GM19043 (cell line): ENCODE measurements at regions not wholly inside any gene's neighbourhood (a gene's known extent, or its start where the extent isn't known, plus 50 kb on each side); places are given as distances from the start of the nearest gene placed in this dataset.

Experiments
- ATAC-seq: cut with Tn5 transposase; IDR thresholded peaks from one replicate; pipeline ENCODE4 v1.9.1; 2021; ENCODE audit warnings: low read depth; ENCODE audit not compliant: unreplicated experiment

GRCh38 chr21:34022627-34023335 is 50.6 kb upstream of the MRPS6 start:
- ATAC-seq = no peak

GRCh38 chr21:34021726-34022125 is 51.7 kb upstream of the MRPS6 start:
- no peak for ATAC-seq

- ATAC-seq = no peak
Measured at GRCh38 chr21:34020983-34021553, 52.3 kb upstream of the MRPS6 start.

GRCh38 chr21:34020005-34020847 is 53.2 kb upstream of the MRPS6 start:
- peak; percentile 35 for ATAC-seq

DNA sequence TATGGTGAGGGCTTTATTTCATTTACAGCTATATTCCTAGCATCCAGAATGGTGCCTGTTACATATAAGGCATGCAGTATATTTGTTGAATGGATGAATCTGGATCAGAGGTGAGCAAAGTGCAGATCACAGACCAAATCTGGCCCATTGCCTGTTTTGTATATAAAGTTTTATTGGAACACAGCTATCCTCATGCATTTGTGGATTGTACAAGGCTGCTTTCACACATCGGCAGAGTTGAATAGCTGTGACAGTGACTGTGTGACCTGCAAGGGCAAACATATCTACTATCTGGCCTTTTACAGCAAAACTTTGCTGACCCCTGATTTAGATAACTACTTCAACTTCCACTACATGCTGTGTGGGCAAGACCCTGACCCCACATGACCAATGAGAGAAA is 54.0 kb upstream of the MRPS6 start:
- ATAC-seq = no peak

DNA sequence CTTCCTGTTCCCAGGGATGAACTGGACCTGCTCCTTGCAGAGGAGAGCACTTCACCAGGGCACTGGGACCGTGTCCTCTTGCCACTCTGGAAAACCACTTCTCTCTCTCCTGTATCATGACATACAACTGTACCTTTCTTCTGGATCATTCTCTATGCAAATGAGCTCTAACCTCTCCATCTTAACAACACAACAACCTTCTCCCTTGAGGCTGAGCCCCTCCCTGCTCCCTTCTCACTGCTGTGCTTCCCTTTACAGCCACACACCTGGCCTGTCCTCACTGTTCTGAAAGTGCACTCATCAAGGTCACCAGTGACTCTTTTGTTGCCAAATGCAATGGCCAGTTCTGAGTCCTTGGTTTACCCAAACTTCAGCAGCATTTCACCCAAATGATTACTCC is 54.5 kb upstream of the MRPS6 start:
- no peak for ATAC-seq

DNA sequence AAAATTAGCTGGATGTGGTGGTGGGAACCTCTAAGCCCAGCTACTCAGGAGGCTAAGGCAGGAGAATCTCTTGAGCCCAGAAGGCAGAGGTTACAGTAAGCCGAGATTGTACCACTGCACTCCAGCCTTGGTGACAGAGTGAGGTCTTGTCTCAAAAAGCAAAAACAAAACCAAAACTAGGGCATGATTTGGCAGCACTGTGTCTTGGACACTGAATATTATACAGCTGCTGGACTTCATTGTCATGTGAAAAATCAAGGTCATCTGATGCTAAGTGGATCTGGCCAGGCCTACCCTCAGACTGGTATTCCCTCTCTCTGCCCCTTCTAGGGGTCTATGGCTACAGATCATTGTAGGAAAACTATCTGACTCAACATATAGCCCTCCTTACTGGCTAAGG is 55.2 kb upstream of the MRPS6 start:
- no peak for ATAC-seq

DNA sequence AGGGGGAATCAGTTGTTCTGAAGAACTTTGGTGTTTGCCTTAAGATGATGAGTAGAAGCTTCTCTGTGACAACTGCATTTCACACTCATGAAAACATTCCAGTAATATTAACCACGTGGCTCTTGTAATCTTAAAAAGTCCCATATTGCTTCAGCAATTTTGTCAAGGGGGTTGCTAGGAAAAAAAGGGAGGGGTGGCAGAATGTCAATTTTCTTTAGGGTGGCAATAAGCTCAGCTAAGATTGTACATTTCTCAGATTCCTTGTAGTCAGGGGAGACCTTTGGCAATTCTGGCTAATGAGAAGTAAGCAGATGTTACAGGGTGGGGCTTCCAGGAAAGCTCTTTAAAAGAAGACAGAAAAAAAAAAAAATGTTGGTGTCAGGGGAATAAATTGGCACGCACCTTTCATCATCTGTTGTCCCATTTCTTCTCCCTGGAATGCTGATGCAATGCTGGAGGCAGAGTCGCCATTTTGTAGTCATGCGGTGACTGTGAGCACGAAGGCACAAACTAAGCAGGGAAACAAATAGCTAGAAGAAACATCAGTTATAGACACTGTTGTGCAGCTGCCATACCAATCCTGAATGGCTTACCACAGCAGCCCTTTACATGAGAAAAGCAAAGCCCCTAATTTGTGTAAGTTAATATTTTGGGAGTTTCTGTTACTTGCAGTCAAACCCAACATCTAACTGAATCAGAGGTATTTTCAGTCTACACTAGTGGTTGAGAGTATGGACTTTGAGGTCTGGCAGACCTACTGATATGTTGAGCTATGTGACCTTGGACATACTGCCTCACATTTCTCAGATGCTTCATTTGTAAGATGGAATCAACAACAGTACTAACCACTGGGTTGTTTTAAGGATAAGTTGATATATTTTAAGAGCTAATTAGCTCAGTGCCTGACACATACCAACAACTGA is 56.1 kb upstream of the MRPS6 start:
- ATAC-seq = peak; percentile 36

DNA sequence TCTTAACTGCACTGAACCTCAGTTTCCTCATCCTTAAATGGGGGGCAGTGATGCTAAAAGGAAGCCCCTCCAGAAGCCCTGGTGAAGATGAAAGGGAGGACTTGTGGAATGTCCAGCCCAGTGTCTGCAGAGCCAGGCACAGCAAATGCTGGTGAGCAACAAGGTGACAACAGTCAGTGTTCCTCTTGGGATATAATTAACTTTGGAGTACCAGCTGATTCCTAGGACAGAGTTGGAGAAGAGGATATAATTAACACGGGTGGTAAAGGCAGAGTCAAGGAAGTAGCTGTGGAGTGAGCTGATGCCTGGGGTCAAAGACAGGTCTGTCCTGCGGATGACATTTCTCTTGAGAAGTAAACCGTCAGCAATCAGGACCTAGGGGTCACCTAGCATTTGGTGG is 60.7 kb upstream of the MRPS6 start:
- no peak for ATAC-seq

- ATAC-seq = no peak
Measured at GRCh38 chr21:34011660-34012059, 61.7 kb upstream of the MRPS6 start.

DNA sequence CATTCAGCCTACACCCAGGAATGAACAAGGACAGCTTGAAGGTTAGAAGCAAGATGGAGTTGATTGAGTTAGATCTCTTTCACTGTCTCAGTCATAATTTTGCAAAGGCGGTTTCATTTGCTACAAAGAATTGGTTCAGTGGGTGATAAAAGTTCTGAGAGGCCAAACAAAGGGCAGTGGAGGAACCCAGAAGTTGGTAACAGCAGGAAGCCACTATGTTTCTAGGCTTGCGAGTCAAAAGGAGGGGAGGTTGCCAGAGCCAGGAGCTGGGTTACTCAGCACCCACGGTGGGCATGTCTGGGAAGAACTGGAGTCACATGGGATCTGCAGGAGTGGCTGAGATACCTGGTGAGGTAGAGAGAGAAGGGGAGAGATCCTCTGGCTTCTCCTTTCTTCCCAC is 64.2 kb upstream of the MRPS6 start:
- no peak for ATAC-seq

GRCh38 chr21:34008618-34009017 is 64.8 kb upstream of the MRPS6 start:
- ATAC-seq = no peak

- ATAC-seq = no peak
Measured at GRCh38 chr21:34006611-34007168, 66.7 kb upstream of the MRPS6 start.

GRCh38 chr21:34004974-34005373 is 68.4 kb upstream of the MRPS6 start:
- no peak for ATAC-seq

GRCh38 chr21:34004013-34004938 is 69.1 kb upstream of the MRPS6 start:
- ATAC-seq = no peak

GRCh38 chr21:34003428-34003827 is 70.0 kb upstream of the MRPS6 start:
- no peak for ATAC-seq

DNA sequence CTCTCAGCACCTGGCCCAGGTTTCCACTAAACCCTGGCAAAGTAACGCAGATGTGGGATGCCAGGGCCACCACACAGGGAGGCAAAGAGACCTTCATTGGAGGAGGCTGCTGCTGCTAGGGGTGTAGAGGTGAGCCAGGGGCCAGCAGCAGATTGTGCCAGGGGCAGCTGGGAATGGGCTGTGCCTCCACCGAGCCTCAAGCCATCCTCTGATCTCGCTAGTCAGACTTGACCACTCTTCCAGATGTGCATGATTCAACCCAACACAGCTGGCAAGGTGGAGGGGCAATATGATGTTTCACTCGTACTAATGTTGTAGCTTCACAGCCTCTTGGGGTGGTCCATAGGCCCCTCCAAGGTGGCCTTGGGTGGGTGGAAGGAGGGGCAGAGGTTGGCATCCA is 73.0 kb upstream of the MRPS6 start:
- no peak for ATAC-seq

DNA sequence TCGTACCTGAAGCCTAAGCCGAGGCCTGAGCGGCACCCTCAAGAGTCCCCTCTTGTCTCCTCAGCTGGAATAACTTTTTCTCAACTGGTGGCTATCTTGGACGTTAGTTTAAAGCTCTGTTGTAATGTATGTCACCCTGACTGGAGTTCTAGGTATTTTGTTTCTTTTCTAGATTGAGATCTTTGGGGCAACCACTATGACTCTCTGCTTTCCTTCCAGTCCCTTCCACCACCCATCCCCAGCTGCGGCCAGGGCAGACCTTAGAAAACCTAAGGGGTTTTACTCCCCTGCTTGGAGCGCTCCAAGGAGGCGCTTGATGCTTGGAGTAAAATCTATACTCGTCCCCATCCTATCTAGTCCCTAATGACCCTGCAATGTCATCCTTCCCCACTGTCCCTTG is 74.6 kb upstream of the MRPS6 start:
- ATAC-seq = no peak

DNA sequence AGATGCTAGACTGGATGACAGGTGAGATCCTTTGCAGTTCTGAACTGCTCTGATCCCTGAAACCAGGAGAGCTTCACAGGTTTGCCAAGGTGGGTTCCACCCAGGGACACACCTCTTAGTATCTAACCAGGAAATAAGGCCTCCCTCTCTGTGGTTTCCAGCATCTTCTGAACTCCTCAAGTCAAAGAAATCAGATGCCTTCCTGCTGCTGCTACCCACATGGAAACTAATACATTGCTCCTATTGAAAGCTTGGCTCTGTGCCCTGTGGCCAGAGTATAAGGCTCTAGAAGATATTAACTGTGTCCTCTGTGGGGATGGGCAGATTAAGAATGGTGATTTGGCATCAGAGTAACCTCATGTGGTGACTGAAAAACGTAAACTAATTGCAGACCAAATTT is 75.0 kb upstream of the MRPS6 start:
- no peak for ATAC-seq
